ENCODE measurements at regions not wholly inside any gene's neighbourhood (a gene's known extent, or its start where the extent isn't known, plus 50 kb on each side); places are given as distances from the start of the nearest gene placed in this dataset.

GRCh38 chr10:83144461-83144860 is 994.8 kb upstream of the GHITM start:
- H3K4me3 ChIP-seq (ENCODE audit: low read depth, low read length) = no peak overlapping the region
- no peak for DNase-seq (ENCODE audit: low read depth)
- no peak for TF ChIP-seq CTCF (IDR thresholded peaks at IDR 0.05; ENCODE audit: insufficient read depth, low read depth, low read length, missing control alignments)

- TF ChIP-seq CTCF (IDR thresholded peaks at IDR 0.05; ENCODE audit: insufficient read depth, low read depth, low read length, missing control alignments) = no peak
- DNase-seq (ENCODE audit: low read depth) = no peak
- no peak overlapping the region for H3K4me3 ChIP-seq (ENCODE audit: low read depth, low read length)
Observed at GRCh38 chr10:83153714-83154113, 985.6 kb upstream of the GHITM start.

GRCh38 chr10:83164156-83164555 is 975.2 kb upstream of the GHITM start:
- H3K4me3 ChIP-seq (ENCODE audit: low read depth, low read length) = no peak overlapping the region
- DNase-seq (ENCODE audit: low read depth) = no peak
- no peak for TF ChIP-seq CTCF (IDR thresholded peaks at IDR 0.05; ENCODE audit: insufficient read depth, low read depth, low read length, missing control alignments)

GRCh38 chr10:83165265-83165664 is 974.0 kb upstream of the GHITM start:
- DNase-seq (ENCODE audit: low read depth) = no peak
- H3K4me3 ChIP-seq (ENCODE audit: low read depth, low read length) = no peak overlapping the region
- TF ChIP-seq CTCF (IDR thresholded peaks at IDR 0.05; ENCODE audit: insufficient read depth, low read depth, low read length, missing control alignments) = no peak

GRCh38 chr10:83166344-83166743 is 973.0 kb upstream of the GHITM start:
- H3K4me3 ChIP-seq (ENCODE audit: low read depth, low read length) = no peak overlapping the region
- peak; percentile 36 for DNase-seq (ENCODE audit: low read depth)
- peak; percentile 16 for TF ChIP-seq CTCF (IDR thresholded peaks at IDR 0.05; ENCODE audit: insufficient read depth, low read depth, low read length, missing control alignments)

- no peak for TF ChIP-seq CTCF (IDR thresholded peaks at IDR 0.05; ENCODE audit: insufficient read depth, low read depth, low read length, missing control alignments)
- no peak for DNase-seq (ENCODE audit: low read depth)
- no peak overlapping the region for H3K4me3 ChIP-seq (ENCODE audit: low read depth, low read length)
Observed at GRCh38 chr10:83167081-83167480, 972.2 kb upstream of the GHITM start.

- DNase-seq (ENCODE audit: low read depth) = no peak
- no peak for TF ChIP-seq CTCF (IDR thresholded peaks at IDR 0.05; ENCODE audit: insufficient read depth, low read depth, low read length, missing control alignments)
- no peak overlapping the region for H3K4me3 ChIP-seq (ENCODE audit: low read depth, low read length)
Observed at GRCh38 chr10:83176901-83177300, 962.4 kb upstream of the GHITM start.
